SU-DHL-6 (cell line): ENCODE measurements at regions not wholly inside any gene's neighbourhood (a gene's known extent, or its start where the extent isn't known, plus 50 kb on each side); places are given as distances from the start of the nearest gene placed in this dataset.

ENCODE experiments used
- H2AFZ ChIP-seq: fragments of 200-600 bp; sonication (generic); 2 replicates; pipeline ENCODE4 v1.6.1; 2014; ENCODE audit warnings: low read depth, mild to moderate bottlenecking, moderate library complexity, mixed read lengths, antibody characterized with exemption, low read length; ENCODE audit not compliant: severe bottlenecking
- H3F3A ChIP-seq: fragments of 200-600 bp; shearing (Covaris generic); 2 replicates; pipeline ENCODE4 v1.6.0; 2016; ENCODE audit warnings: antibody characterized with exemption, mild to moderate bottlenecking; ENCODE audit not compliant: insufficient read depth
- H3K27ac ChIP-seq: fragments of 200-600 bp; sonication (generic); 2 replicates; pipeline ENCODE4 v1.5.1; 2016; ENCODE audit warnings: low read depth, mild to moderate bottlenecking, low read length, moderate library complexity, mixed read lengths
- H3K27me3 ChIP-seq: fragments of 200-600 bp; sonication (generic), shearing (Covaris generic); 2 replicates; pipeline ENCODE4 v1.6.0; 2014; ENCODE audit warnings: mild to moderate bottlenecking, low read length
- H3K36me3 ChIP-seq: fragments of 200-600 bp; sonication (generic); 2 replicates; pipeline ENCODE4 v1.6.1; 2014; ENCODE audit warnings: mild to moderate bottlenecking, low read length, mixed read lengths
- H3K4me2 ChIP-seq: fragments of 300-600, 200-600 bp; shearing (Covaris generic), sonication (generic); 2 replicates; pipeline ENCODE4 v1.6.0; 2014; ENCODE audit warnings: low read length, low read depth, mild to moderate bottlenecking; ENCODE audit not compliant: poor library complexity, severe bottlenecking
- H3K4me3 ChIP-seq: fragments of 200-600 bp; sonication (generic); 2 replicates; pipeline ENCODE4 v1.5.1; 2014; ENCODE audit warnings: antibody characterized with exemption, low read length, mild to moderate bottlenecking, mixed read lengths; ENCODE audit not compliant: insufficient read depth, poor library complexity, severe bottlenecking
- H3K79me2 ChIP-seq: fragments of 200-600 bp; sonication (generic); 2 replicates; pipeline ENCODE4 v1.6.1; 2014; ENCODE audit warnings: mild to moderate bottlenecking, low read length, moderate library complexity; ENCODE audit not compliant: insufficient read depth
- H3K9ac ChIP-seq: fragments of 200-600 bp; sonication (generic); 2 replicates; pipeline ENCODE4 v1.7.0; 2014; ENCODE audit warnings: mild to moderate bottlenecking, low read length
- H3K9me2 ChIP-seq: fragments of 200-600 bp; sonication (generic); replicated peaks from 2 replicates; pipeline ENCODE4 v1.6.1; 2014; ENCODE audit warnings: low read length; ENCODE audit not compliant: insufficient read depth
- H3K9me3 ChIP-seq: fragments of 200-600 bp; sonication (generic); 2 replicates; pipeline ENCODE4 v1.6.1; 2014; ENCODE audit warnings: low read length, mixed read lengths; ENCODE audit not compliant: insufficient read depth
- H4K20me1 ChIP-seq: fragments of 200-600 bp; sonication (generic); 2 replicates; pipeline ENCODE4 v1.6.1; 2014; ENCODE audit warnings: low read depth, mild to moderate bottlenecking, antibody characterized with exemption, low read length, moderate library complexity, mixed read lengths
- EZH2phosphoT487 ChIP-seq: fragments of 200-600 bp; sonication (generic), shearing (Covaris generic); conservative IDR thresholded peaks from 2 replicates; pipeline ENCODE4 v1.6.1; 2018; ENCODE audit warnings: mild to moderate bottlenecking, antibody characterized with exemption, low read length, moderate library complexity, mixed read lengths
- TF ChIP-seq, protein P1 (sequence below): fragments of 200-600 bp; sonication (generic); IDR thresholded peaks from one replicate; pipeline ENCODE4 v1.5.1; 2017; ENCODE audit warnings: antibody characterized with exemption, mild to moderate bottlenecking, low read length, moderate library complexity; ENCODE audit not compliant: insufficient read depth, poor library complexity, severe bottlenecking

DNA sequence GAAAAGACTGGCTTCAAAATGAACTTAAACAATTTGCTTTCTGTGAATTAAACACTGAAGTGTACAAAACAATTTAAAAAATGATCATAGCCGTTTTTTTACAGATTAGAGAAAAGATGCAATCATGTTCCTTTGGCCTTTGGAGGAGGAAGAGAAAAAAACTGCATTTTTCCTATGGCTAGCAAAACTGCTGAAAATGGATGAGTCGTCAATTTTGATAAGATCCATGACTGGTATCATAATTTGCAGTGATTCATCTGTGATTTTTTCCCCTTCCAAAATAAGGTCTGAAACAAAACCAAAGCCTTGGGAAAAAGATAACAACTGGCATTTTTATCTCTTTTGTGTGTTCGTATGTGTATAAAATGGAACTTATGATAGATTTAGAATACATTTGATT, 255.6 kb upstream of the SATB1 start:
- H3K9me3 ChIP-seq = no peaks in the 10 kb centered on the region

DNA sequence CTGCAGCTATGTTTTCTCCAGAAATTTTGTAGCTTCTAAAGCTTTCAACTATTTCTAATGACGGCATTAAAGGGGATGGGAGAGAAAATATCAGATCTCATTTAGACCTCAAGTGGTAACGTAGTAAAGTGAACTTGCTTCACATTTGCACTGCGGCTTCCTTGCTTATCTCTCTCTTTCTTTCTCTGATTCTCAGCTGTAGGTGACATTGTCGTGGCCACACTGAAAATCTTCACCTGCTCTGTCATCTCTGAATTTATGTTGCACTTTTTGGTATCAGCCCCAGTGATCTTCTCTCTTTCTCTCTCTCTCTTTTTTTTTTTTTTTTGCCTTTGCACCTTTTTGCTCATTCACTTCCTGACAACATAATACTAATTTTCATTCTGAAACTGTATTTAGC, 254.1 kb upstream of the SATB1 start:
- H4K20me1 ChIP-seq = no peaks in the 10 kb centered on the region
- H3K4me2 ChIP-seq = no peak overlapping the region
- H3K4me3 ChIP-seq = no peak overlapping the region
- TF ChIP-seq, protein P1, sequence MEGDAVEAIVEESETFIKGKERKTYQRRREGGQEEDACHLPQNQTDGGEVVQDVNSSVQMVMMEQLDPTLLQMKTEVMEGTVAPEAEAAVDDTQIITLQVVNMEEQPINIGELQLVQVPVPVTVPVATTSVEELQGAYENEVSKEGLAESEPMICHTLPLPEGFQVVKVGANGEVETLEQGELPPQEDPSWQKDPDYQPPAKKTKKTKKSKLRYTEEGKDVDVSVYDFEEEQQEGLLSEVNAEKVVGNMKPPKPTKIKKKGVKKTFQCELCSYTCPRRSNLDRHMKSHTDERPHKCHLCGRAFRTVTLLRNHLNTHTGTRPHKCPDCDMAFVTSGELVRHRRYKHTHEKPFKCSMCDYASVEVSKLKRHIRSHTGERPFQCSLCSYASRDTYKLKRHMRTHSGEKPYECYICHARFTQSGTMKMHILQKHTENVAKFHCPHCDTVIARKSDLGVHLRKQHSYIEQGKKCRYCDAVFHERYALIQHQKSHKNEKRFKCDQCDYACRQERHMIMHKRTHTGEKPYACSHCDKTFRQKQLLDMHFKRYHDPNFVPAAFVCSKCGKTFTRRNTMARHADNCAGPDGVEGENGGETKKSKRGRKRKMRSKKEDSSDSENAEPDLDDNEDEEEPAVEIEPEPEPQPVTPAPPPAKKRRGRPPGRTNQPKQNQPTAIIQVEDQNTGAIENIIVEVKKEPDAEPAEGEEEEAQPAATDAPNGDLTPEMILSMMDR = no peak
- no peak for TF ChIP-seq EZH2phosphoT487
- no peaks in the 10 kb centered on the region for H3K79me2 ChIP-seq
- H3K9ac ChIP-seq = no peak overlapping the region
- no peaks in the 10 kb centered on the region for H3K27me3 ChIP-seq
- H3K27ac ChIP-seq = no peak overlapping the region
- no peaks in the 10 kb centered on the region for H3K9me2 ChIP-seq
- H3K36me3 ChIP-seq = no peaks in the 10 kb centered on the region
- H2AFZ ChIP-seq = no peak overlapping the region
- H3K9me3 ChIP-seq = no peaks in the 10 kb centered on the region
- no peaks in the 10 kb centered on the region for H3F3A ChIP-seq

More for the DNA sequence above, 255.6 kb upstream of the SATB1 start:
- Histone ChIP-seq H3K36me3 (no peaks in the 10 kb centered on the region), H3K9ac (no peak overlapping the region), H3K4me3 (no peak overlapping the region), H3K27me3 (no peaks in the 10 kb centered on the region; the same call in 1 of the 2 replicates), H3K4me2 (no peak overlapping the region), H4K20me1 (no peaks in the 10 kb centered on the region), H3K27ac (no peak overlapping the region), H3K9me2 (no peaks in the 10 kb centered on the region), H2AFZ (no peak overlapping the region), H3F3A (no peaks in the 10 kb centered on the region), H3K79me2 (no peaks in the 10 kb centered on the region)
- TF ChIP-seq EZH2phosphoT487 = no peak
- TF ChIP-seq, protein P1 = no peak

DNA sequence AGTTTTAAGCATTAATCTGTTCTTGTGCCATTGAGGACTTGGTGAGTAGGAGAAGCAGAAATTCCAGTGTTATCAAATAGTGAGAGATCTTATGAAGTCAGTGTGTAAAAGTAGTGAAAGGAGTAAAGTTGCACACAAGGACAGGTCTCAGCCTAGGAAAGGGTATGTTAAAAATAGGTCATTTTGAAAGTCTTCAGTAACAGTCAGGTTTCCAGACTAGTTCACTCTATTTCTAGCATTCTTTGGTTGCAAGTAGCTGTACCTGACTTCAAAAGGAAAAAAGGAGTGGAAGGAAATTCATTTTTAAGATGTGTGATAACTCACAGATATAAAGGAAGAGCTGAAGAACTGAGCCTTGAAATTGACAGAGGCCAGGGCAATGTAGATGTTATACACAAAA, 250.1 kb upstream of the SATB1 start:
- no peaks in the 10 kb centered on the region for H3K9me3 ChIP-seq
- no peak overlapping the region for H3K9ac ChIP-seq
- no peak overlapping the region for H3K4me2 ChIP-seq
- TF ChIP-seq, protein P1 = no peak
- no peak for TF ChIP-seq EZH2phosphoT487
- H3K79me2 ChIP-seq = no peaks in the 10 kb centered on the region
- no peaks in the 10 kb centered on the region for H3K9me2 ChIP-seq
- H4K20me1 ChIP-seq = no peaks in the 10 kb centered on the region
- H3K27me3 ChIP-seq = no peaks in the 10 kb centered on the region
- no peaks in the 10 kb centered on the region for H3K36me3 ChIP-seq
- H3K4me3 ChIP-seq = no peak overlapping the region
- H3F3A ChIP-seq = no peaks in the 10 kb centered on the region
- no peak overlapping the region for H3K27ac ChIP-seq
- H2AFZ ChIP-seq = no peak overlapping the region
